Mammary epithelial cell (primary cell): ENCODE measurements at regions not wholly inside any gene's neighbourhood (a gene's known extent, or its start where the extent isn't known, plus 50 kb on each side); places are given as distances from the start of the nearest gene placed in this dataset.

Experiments
- CTCF ChIP-seq, 2 donors: IDR thresholded peaks in 1 of 2; conservative IDR thresholded peaks in 1 of 2; 2 replicates each; pipeline ENCODE4 v1.5.1; 2011 to 2012; ENCODE audit warnings: inconsistent platforms in 2 of 2, low read length in 2 of 2, mild to moderate bottlenecking in 2 of 2, control low read depth in 1 of 2, low read depth in 1 of 2; ENCODE audit not compliant: insufficient read depth in 1 of 2; ENCODE audit errors: extremely low read depth in 1 of 2
- EZH2 ChIP-seq: IDR thresholded peaks from 2 replicates; pipeline ENCODE4 v1.6.1; 2012; ENCODE audit warnings: low read length, inconsistent platforms, borderline replicate concordance

- TF ChIP-seq CTCF (conservative IDR thresholded peaks at IDR 0.05 in 1 of 2, IDR thresholded peaks at IDR 0.05 in 1 of 2; ENCODE audit: extremely low read depth in 1 of 2, insufficient read depth in 1 of 2, low read depth in 1 of 2, low read length in 2 of 2) (no peak), EZH2 (no peak)
Observed at GRCh38 chr1:238318294-238319110, 427.8 kb upstream of the ZP4 start.
